Activated CD4-positive, alpha-beta T cell treated with anti-CD3 and anti-CD28 coated beads, Interleukin-2, amount 50 U/mL, for 48 hours (primary cell): ENCODE measurements at regions not wholly inside any gene's neighbourhood (a gene's known extent, or its start where the extent isn't known, plus 50 kb on each side); places are given as distances from the start of the nearest gene placed in this dataset.
"Not testable (repeated sequence)": the region's sequence is repeated elsewhere in the genome, so short reads cannot be mapped to it uniquely, and the experiment has no call there.

Source experiments
- DNase-seq, 2 experiments: peaks; one replicate each; pipeline ENCODE4 v3.0.0-alpha.2; 2020

- no peak for DNase-seq
Measured at GRCh38 chr10:121243609-121244241, 354.5 kb downstream of the FGFR2 start.

- no peak for DNase-seq
Measured at GRCh38 chr10:121244818-121245217, 353.4 kb downstream of the FGFR2 start.

- no peak for DNase-seq
Measured at GRCh38 chr10:121245754-121246153, 352.5 kb downstream of the FGFR2 start.

GRCh38 chr10:121248266-121248665 lies 350.0 kb downstream of the FGFR2 start:
- DNase-seq: no peak

GRCh38 chr10:121250995-121251764 lies 347.1 kb downstream of the FGFR2 start:
- no peak for DNase-seq

GRCh38 chr10:121252756-121253155 lies 345.5 kb downstream of the FGFR2 start:
- DNase-seq: no peak

- no peak for DNase-seq
Measured at GRCh38 chr10:121260377-121260776, 337.9 kb downstream of the FGFR2 start.

GRCh38 chr10:121261665-121262064 lies 336.6 kb downstream of the FGFR2 start:
- no peak for DNase-seq

- DNase-seq: no peak
Measured at GRCh38 chr10:121262774-121263430, 335.3 kb downstream of the FGFR2 start.

- no peak for DNase-seq
Measured at GRCh38 chr10:121263431-121263783, 334.8 kb downstream of the FGFR2 start.

GRCh38 chr10:121265360-121266123 lies 332.7 kb downstream of the FGFR2 start:
- DNase-seq: no peak

- no peak for DNase-seq
Measured at GRCh38 chr10:121266370-121266769, 331.9 kb downstream of the FGFR2 start.

GRCh38 chr10:121267236-121268003 lies 330.8 kb downstream of the FGFR2 start:
- DNase-seq: no peak

- DNase-seq: no peak
Measured at GRCh38 chr10:121268363-121268762, 329.9 kb downstream of the FGFR2 start.

- DNase-seq: no peak
Measured at GRCh38 chr10:121268863-121269432, 329.3 kb downstream of the FGFR2 start.

GRCh38 chr10:121270906-121271305 lies 327.3 kb downstream of the FGFR2 start:
- no peak for DNase-seq

- no peak for DNase-seq
Measured at GRCh38 chr10:121276046-121276445, 322.2 kb downstream of the FGFR2 start.

GRCh38 chr10:121276822-121277221 lies 321.4 kb downstream of the FGFR2 start:
- DNase-seq: no peak

- DNase-seq: not testable (repeated sequence)
Measured at GRCh38 chr10:121278386-121278785, 319.9 kb downstream of the FGFR2 start.

- DNase-seq: no peak
Measured at GRCh38 chr10:121281576-121281975, 316.7 kb downstream of the FGFR2 start.

- no peak for DNase-seq
Measured at GRCh38 chr10:121282264-121282663, 316.0 kb downstream of the FGFR2 start.
